Heart right ventricle (tissue), 16 donors: ENCODE measurements at regions not wholly inside any gene's neighbourhood (a gene's known extent, or its start where the extent isn't known, plus 50 kb on each side); places are given as distances from the start of the nearest gene placed in this dataset.

Source experiments
- ATAC-seq, 8 donors: fragments of 200-7000 bp; cut with Tn5 transposase; one replicate each; pipeline ENCODE4 v1.9.1; 2020; ENCODE audit warnings: mild to moderate bottlenecking in 8 of 8, moderate library complexity in 8 of 8, moderate number of reproducible peaks in 1 of 8
- DNase-seq, 2 donors: peaks; one replicate each; pipeline ENCODE4 v3.0.0-alpha.2; 2020
- H3K27ac ChIP-seq, 10 donors: fragments of 200-600 bp; sonication (generic) in 2 of 10; one replicate each; pipeline versions ENCODE4 v1.5.0 to v1.8.0; 2020 to 2022; ENCODE audit warnings: mild to moderate bottlenecking in 3 of 10
- H3K27me3 ChIP-seq, 7 donors: fragments of 200-600 bp; one replicate each; pipeline ENCODE4 v1.8.0; 2021 to 2022; ENCODE audit warnings: mild to moderate bottlenecking in 2 of 7
- H3K36me3 ChIP-seq, 9 donors: fragments of 200-600 bp; sonication (generic) in 1 of 9; one replicate each; pipeline versions ENCODE4 v1.5.0 to v1.8.0; 2020 to 2022; ENCODE audit warnings: mild to moderate bottlenecking in 2 of 9
- H3K4me1 ChIP-seq, 9 donors: fragments of 200-600 bp; sonication (generic) in 1 of 9; one replicate each; pipeline versions ENCODE4 v1.5.0 to v1.8.0; 2020 to 2022; ENCODE audit warnings: mild to moderate bottlenecking in 4 of 9
- H3K4me3 ChIP-seq, 10 donors: fragments of 200-600 bp; sonication (generic) in 2 of 10; one replicate each; pipeline versions ENCODE4 v1.5.0 to v1.8.0; 2020 to 2022; ENCODE audit warnings: mild to moderate bottlenecking in 7 of 10, moderate library complexity in 2 of 10
- H3K9me3 ChIP-seq, 11 donors: fragments of 200-600 bp in 10 of 11; sonication (generic) in 2 of 11; one replicate each; pipeline versions ENCODE4 v1.5.0 to v1.8.0; 2013 to 2022; ENCODE audit warnings: mild to moderate bottlenecking in 2 of 11, control low read depth in 1 of 11, moderate library complexity in 1 of 11
- WGBS, 2 donors: extraction: QIAGEN DNeasy Blood & Tissue Kit; methylation state at CpG; one replicate each; pipeline ENCODE4 v1.1.7; 2013; ENCODE audit warnings: inconsistent platforms in 1 of 2; 5-methylcytosine and 5-hydroxymethylcytosine counted together
- intact Hi-C, 10 donors: fragments of 100-400 bp; cut with DNase I; formaldehyde crosslinking; loops; one replicate each; pipeline versions ENCODE4 v1.11.1 to v1.14.2; 2022
- TF ChIP-seq, protein P1 (sequence below), 9 donors: fragments of 200-600 bp; sonication (generic) in 2 of 9; IDR thresholded peaks; one replicate each; pipeline versions ENCODE4 v1.5.0 to v1.8.0; 2021 to 2022; ENCODE audit warnings: antibody characterized with exemption in 9 of 9, mild to moderate bottlenecking in 5 of 9, moderate library complexity in 1 of 9
- donor health status: Arrhythmogenic right ventricular cardiomyopathy.
- donor health status: ischemic (EF 13 %, LVEDD 7.1; RV severe dilation, severe dysfunction).
- donor health status: healthy with polysubstance abuse.
- donor health status: DM: no; HTN: yes; CAD: no.
- donor health status: DM: no; HTN: no; CAD: no.
- donor health status: ischemic (EF 25% LVEDD 6.9; RV normal size, moderate dysfunction).
- donor health status: ischemic (EF 25% LVEDD 5.7; RV mildly dilated, moderate dysfunction).
- donor health status: healthy.
- donor health status: DM: yes; HTN: yes; CAD: no.
- donor health status: Ischemic cardiomyopathy.
- donor health status: ischemic (EF 35%, LVEDD 5.7; RV mildly dilated, moderate dysfunction).
- donor health status: nonischemic (EF 11% LVEDD 7.7; RV severe dilation, severe dysfunction).
- donor health status: DM: yes; HTN: yes; CAD: no.
- donor health status: PGD.
- donor health status: ischemic (EF 29% LVEDD 5.4; RV normal size, mild dysfunction).
- donor health status: nonischemic (EF 23%, LVEDD 6.1; RV moderate dilation, normal function).

DNA sequence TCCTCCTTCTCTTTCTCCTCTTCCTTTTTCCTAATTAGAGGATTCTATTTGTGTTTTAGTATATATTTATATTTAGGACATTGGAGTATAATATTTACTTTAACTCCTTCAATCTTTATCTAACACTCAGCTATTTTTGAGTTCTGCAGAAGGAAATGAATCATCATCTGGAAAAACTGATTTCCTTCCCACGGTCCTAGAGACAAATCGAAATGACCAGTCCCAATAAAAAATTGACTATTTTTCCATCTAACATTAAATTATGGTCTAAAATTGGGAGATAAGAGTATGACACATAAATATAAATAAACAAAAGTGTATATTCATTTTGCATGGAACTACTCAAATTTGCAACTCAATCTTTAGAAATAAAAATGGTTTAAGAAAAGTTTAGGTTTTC is 167.4 kb downstream of the TMTC3 start:
- no peak for DNase-seq
- Histone ChIP-seq H3K4me1 (peaks cover 0 to 48% (median 10%) of the 10 kb centered on the region in 9 donors), H3K27ac (peak overlapping the region in 7 of 10 donors; percentile 3 to 70 (median 46)), H3K27me3 (no peaks in the 10 kb centered on the region), H3K36me3 (no peaks in the 10 kb centered on the region), H3K4me3 (no peak overlapping the region), H3K9me3 (no peaks in the 10 kb centered on the region)
- ATAC-seq, result peak in 5 of 8 donors; percentile 46 to 80 (median 50)
- TF ChIP-seq, protein P1, sequence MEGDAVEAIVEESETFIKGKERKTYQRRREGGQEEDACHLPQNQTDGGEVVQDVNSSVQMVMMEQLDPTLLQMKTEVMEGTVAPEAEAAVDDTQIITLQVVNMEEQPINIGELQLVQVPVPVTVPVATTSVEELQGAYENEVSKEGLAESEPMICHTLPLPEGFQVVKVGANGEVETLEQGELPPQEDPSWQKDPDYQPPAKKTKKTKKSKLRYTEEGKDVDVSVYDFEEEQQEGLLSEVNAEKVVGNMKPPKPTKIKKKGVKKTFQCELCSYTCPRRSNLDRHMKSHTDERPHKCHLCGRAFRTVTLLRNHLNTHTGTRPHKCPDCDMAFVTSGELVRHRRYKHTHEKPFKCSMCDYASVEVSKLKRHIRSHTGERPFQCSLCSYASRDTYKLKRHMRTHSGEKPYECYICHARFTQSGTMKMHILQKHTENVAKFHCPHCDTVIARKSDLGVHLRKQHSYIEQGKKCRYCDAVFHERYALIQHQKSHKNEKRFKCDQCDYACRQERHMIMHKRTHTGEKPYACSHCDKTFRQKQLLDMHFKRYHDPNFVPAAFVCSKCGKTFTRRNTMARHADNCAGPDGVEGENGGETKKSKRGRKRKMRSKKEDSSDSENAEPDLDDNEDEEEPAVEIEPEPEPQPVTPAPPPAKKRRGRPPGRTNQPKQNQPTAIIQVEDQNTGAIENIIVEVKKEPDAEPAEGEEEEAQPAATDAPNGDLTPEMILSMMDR (IDR thresholded peaks at IDR 0.05), result no peak
- intact Hi-C loops, result no loop called here
- 39 to 40% methylated on average over 2 of the region's 2 CpGs for WGBS, 2 donors

DNA sequence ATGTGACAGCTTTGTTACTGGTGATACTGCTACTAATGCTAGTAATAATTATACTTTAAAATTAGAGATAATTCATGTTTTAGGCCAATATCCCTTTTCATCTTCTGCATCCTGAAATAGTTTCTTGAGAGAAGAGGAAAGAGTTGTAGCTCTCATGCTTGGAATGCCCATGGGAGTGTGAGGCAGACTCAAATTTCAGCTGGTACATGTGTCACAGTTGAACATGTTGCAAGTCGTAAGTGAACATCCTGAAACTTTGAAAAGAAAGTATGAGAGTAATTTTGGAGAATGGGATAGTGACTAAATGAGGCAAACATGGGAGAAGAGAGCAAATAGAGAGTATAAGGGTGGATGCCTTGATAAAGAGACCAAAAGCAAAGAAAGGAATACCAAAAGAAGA is 168.0 kb downstream of the TMTC3 start:
- TF ChIP-seq, protein P1 (IDR thresholded peaks at IDR 0.05), result no peak
- ATAC-seq (peak in 7 of 8 donors; percentile 51 to 90 (median 72)), DNase-seq (peak in 1 of 2 donors; percentile 31)
- 41 to 43% methylated on average over 1 of the region's 1 CpG for WGBS, 2 donors
- H3K9me3 ChIP-seq, result no peaks in the 10 kb centered on the region
- H3K4me3 ChIP-seq, result no peak overlapping the region
- peaks cover 0 to 48% (median 10%) of the 10 kb centered on the region in 9 donors for H3K4me1 ChIP-seq
- peak overlapping the region in 9 of 10 donors; percentile 3 to 70 (median 47) for H3K27ac ChIP-seq
- H3K27me3 ChIP-seq, result no peaks in the 10 kb centered on the region
- no peaks in the 10 kb centered on the region for H3K36me3 ChIP-seq
- intact Hi-C loops, result loop anchor here in 1 of 10 donors (5.0 kb wide), 1 partner anchor 107 kb away; no protein-coding TSS in a partner anchor

DNA sequence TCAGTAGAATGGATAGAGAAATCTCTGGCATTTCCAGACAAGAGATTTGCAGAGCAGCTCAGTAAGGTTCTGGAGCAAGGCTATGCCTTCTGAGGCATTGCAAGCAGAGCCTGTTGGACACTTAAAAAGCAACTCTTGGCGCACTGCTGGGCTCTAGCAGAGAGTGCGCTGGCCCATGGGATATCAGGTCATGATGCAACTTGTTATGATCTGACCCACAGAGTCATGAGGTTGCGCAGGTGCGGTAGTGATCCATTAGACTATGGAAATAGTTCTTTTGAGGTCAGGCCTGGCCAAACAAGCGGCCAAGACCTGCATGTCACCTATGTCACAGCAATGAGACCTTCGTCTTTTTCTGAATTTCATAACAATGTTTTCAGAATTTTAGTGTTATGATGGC is 168.6 kb downstream of the TMTC3 start:
- Histone ChIP-seq H3K4me3 (no peak overlapping the region), H3K9me3 (no peaks in the 10 kb centered on the region), H3K4me1 (peaks cover 0 to 44% (median 5%) of the 10 kb centered on the region in 9 donors), H3K27ac (peak overlapping the region in 7 of 10 donors; percentile 22 to 70 (median 48)), H3K27me3 (no peaks in the 10 kb centered on the region), H3K36me3 (no peaks in the 10 kb centered on the region)
- DNase-seq, result no peak
- 79 to 86% methylated on average over 6 of the region's 6 CpGs for WGBS, 2 donors
- intact Hi-C loops, result loop anchor here in 1 of 10 donors (5.0 kb wide), 1 partner anchor 107 kb away; no protein-coding TSS in a partner anchor
- peak in 2 of 8 donors; percentile 35 to 41 for ATAC-seq
- TF ChIP-seq, protein P1 (IDR thresholded peaks at IDR 0.05), result no peak

DNA sequence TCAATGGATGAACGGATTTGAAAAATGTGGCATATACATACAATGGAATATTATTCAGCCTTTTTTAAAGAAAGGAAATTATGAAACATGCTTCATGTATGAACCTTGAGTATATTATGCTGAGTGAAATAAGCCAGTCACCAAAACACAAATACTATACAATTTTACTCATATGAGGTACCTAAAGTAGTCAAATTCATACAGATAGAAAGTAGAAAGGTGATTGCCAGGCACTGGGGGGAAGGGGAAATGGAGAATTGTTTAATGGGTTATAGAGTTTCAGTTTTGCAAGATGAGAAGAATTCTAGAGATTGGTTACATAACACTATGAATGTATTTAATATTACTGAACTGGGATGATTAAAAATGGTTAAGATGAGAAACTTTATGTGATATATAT is 171.4 kb downstream of the TMTC3 start:
- intact Hi-C loops, result loop anchor here in 1 of 10 donors (5.0 kb wide), 1 partner anchor 104 kb away; no protein-coding TSS in a partner anchor

More for the DNA sequence above, 171.4 kb downstream of the TMTC3 start:
- Histone ChIP-seq H3K27me3 (no peaks in the 10 kb centered on the region), H3K36me3 (no peaks in the 10 kb centered on the region), H3K4me3 (no peak overlapping the region), H3K27ac (no peak overlapping the region), H3K9me3 (no peaks in the 10 kb centered on the region), H3K4me1 (peaks cover 0 to 27% (median 3%) of the 10 kb centered on the region in 9 donors)
- DNase-seq (no peak), ATAC-seq (no peak)
- TF ChIP-seq, protein P1 (IDR thresholded peaks at IDR 0.05), result no peak
- 88 to 95% methylated on average over 1 of the region's 1 CpG for WGBS, 2 donors
